ENCODE measurements at regions not wholly inside any gene's neighbourhood (a gene's known extent, or its start where the extent isn't known, plus 50 kb on each side); places are given as distances from the start of the nearest gene placed in this dataset.

DNA sequence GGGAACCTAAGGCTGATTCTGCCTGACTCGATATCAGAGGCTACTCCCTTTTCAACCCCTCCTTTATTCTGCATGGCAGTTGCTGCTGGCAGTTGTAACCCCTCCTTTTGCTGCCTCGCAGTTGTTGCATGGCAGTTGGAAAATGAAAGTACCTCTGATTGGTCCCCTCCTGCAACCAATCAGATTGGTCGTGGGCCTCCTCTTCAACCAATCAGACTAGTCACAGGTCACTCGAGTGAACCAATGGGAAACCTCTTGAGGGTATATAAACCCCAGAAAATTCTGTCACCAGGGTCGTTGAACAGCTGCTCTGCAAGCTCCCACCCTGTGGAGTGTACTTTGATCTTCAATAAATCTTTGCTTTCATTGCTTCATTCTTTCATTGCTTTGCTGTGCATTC is 294.3 kb upstream of the SLC8A1 start:
- TF ChIP-seq, protein P1, sequence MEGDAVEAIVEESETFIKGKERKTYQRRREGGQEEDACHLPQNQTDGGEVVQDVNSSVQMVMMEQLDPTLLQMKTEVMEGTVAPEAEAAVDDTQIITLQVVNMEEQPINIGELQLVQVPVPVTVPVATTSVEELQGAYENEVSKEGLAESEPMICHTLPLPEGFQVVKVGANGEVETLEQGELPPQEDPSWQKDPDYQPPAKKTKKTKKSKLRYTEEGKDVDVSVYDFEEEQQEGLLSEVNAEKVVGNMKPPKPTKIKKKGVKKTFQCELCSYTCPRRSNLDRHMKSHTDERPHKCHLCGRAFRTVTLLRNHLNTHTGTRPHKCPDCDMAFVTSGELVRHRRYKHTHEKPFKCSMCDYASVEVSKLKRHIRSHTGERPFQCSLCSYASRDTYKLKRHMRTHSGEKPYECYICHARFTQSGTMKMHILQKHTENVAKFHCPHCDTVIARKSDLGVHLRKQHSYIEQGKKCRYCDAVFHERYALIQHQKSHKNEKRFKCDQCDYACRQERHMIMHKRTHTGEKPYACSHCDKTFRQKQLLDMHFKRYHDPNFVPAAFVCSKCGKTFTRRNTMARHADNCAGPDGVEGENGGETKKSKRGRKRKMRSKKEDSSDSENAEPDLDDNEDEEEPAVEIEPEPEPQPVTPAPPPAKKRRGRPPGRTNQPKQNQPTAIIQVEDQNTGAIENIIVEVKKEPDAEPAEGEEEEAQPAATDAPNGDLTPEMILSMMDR (IDR thresholded peaks at IDR 0.05) = no peak
- TF ChIP-seq POLR2A (IDR thresholded peaks at IDR 0.05) = no peak
